IPS-18a (cell line): ENCODE measurements at regions not wholly inside any gene's neighbourhood (a gene's known extent, or its start where the extent isn't known, plus 50 kb on each side); places are given as distances from the start of the nearest gene placed in this dataset.

ENCODE experiments used
- H3K27ac ChIP-seq: one replicate; pipeline ENCODE4 v1.5.1; 2013; ENCODE audit warnings: low read length
- H3K27me3 ChIP-seq: one replicate; pipeline ENCODE4 v1.6.1; 2013; ENCODE audit warnings: mild to moderate bottlenecking, low read length; ENCODE audit not compliant: control insufficient read depth, insufficient read depth
- H3K36me3 ChIP-seq: one replicate; pipeline ENCODE4 v1.6.1; 2013; ENCODE audit warnings: low read depth, low read length; ENCODE audit not compliant: control insufficient read depth
- H3K4me1 ChIP-seq: one replicate; pipeline ENCODE4 v1.6.1; 2013; ENCODE audit warnings: low read depth, low read length; ENCODE audit not compliant: control insufficient read depth
- H3K4me3 ChIP-seq: one replicate; pipeline ENCODE4 v1.5.1; 2013; ENCODE audit warnings: low read length
- H3K9ac ChIP-seq: one replicate; pipeline ENCODE4 v1.6.1; 2013; ENCODE audit warnings: mild to moderate bottlenecking, low read length, moderate library complexity
- H3K9me3 ChIP-seq: one replicate; pipeline ENCODE4 v1.6.1; 2013; ENCODE audit warnings: low read depth, low read length; ENCODE audit not compliant: control insufficient read depth

DNA sequence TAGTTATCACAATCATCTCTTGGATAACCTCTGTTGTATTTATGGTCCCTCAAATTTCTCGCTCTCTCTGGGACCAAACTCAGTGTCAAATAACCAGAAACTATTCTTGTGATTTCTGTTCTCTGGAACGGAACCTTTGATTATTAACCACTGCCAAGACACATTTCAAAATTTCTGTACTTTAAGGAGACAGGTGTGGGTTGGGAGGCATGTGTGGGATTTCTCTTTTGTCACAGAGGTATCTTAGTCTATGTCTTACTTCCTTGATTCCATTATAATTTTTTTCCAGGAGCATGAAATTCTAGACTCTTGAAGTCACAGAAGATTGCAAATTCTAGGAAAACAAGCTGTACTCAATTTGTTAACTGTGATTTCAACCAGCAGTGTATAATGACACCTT lies 919.0 kb upstream of the B3GALT2 start:
- no peaks in the 10 kb centered on the region for H3K9me3 ChIP-seq
- no peak overlapping the region for H3K9ac ChIP-seq
- H3K36me3 ChIP-seq: no peaks in the 10 kb centered on the region
- no peak overlapping the region for H3K27ac ChIP-seq
- no peaks in the 10 kb centered on the region for H3K4me1 ChIP-seq
- H3K27me3 ChIP-seq: no peaks in the 10 kb centered on the region
- H3K4me3 ChIP-seq: no peak overlapping the region

- Histone ChIP-seq H3K9me3 (no peaks in the 10 kb centered on the region), H3K4me1 (no peaks in the 10 kb centered on the region), H3K27ac (no peak overlapping the region), H3K27me3 (no peaks in the 10 kb centered on the region), H3K9ac (no peak overlapping the region), H3K4me3 (no peak overlapping the region), H3K36me3 (no peaks in the 10 kb centered on the region)
These were observed 917.9 kb upstream of the B3GALT2 start for GRCh38 chr1:194104247-194104844.

GRCh38 chr1:194103516-194104246 lies 917.3 kb upstream of the B3GALT2 start:
- Histone ChIP-seq H3K27me3 (no peaks in the 10 kb centered on the region), H3K9me3 (no peaks in the 10 kb centered on the region), H3K4me3 (no peak overlapping the region), H3K36me3 (no peaks in the 10 kb centered on the region), H3K4me1 (no peaks in the 10 kb centered on the region), H3K9ac (no peak overlapping the region), H3K27ac (no peak overlapping the region)

DNA sequence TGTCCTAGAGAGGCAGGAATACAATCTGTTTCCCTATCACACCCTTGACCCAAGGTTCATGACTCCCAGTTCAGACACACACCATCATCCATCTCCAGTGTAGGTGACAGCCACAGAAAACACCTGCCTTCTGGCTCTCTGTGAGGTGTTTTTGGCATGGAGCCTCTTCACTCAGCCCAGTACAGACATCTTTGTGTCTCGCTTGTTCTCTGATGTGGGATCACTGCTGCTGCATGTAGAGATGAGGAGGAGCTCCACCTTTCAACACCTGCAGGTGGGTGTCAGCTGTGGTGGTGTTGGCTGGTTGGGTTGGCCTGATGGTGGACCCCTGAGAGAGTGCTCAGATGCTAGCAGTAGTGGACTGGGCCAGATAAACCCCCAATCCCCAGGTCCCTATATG lies 916.7 kb upstream of the B3GALT2 start:
- H3K27ac ChIP-seq: no peak overlapping the region
- no peaks in the 10 kb centered on the region for H3K9me3 ChIP-seq
- H3K9ac ChIP-seq: no peak overlapping the region
- H3K4me1 ChIP-seq: no peaks in the 10 kb centered on the region
- no peak overlapping the region for H3K4me3 ChIP-seq
- no peaks in the 10 kb centered on the region for H3K27me3 ChIP-seq
- no peaks in the 10 kb centered on the region for H3K36me3 ChIP-seq

- H3K9me3 ChIP-seq: no peaks in the 10 kb centered on the region
- H3K36me3 ChIP-seq: no peaks in the 10 kb centered on the region
- no peaks in the 10 kb centered on the region for H3K27me3 ChIP-seq
- no peak overlapping the region for H3K27ac ChIP-seq
- no peak overlapping the region for H3K4me3 ChIP-seq
- H3K9ac ChIP-seq: no peak overlapping the region
- H3K4me1 ChIP-seq: no peaks in the 10 kb centered on the region
These were observed 916.2 kb upstream of the B3GALT2 start for GRCh38 chr1:194102607-194103006.

- Histone ChIP-seq H3K4me3 (no peak overlapping the region), H3K27ac (no peak overlapping the region), H3K9ac (no peak overlapping the region), H3K36me3 (no peaks in the 10 kb centered on the region), H3K4me1 (no peaks in the 10 kb centered on the region), H3K9me3 (no peaks in the 10 kb centered on the region), H3K27me3 (no peaks in the 10 kb centered on the region)
These were observed 898.3 kb upstream of the B3GALT2 start for GRCh38 chr1:194084755-194085154.

- Histone ChIP-seq H3K36me3 (no peaks in the 10 kb centered on the region), H3K9ac (no peak overlapping the region), H3K27me3 (no peaks in the 10 kb centered on the region), H3K27ac (no peak overlapping the region), H3K9me3 (no peaks in the 10 kb centered on the region), H3K4me3 (no peak overlapping the region), H3K4me1 (no peaks in the 10 kb centered on the region)
These were observed 895.0 kb upstream of the B3GALT2 start for GRCh38 chr1:194081444-194081843.

DNA sequence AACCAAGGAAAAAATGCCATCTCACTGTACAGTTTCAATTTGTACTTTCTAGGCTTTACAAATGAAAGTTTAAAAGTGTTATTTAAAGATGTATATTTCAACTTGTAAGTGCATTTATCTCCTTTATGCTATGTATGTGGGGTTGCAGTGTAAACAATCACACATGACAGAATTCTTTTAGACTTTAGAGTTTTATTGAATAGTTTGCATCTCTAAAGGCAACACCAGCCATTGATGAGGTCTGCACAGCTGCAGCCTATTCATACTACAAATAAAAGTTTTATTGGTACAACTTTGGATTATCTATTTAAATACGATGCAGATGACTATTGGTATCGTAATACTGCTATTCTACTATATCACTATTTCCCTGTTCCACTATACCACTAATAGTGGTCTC lies 894.4 kb upstream of the B3GALT2 start:
- H3K27ac ChIP-seq: no peak overlapping the region
- H3K36me3 ChIP-seq: no peaks in the 10 kb centered on the region
- H3K4me1 ChIP-seq: no peaks in the 10 kb centered on the region
- no peaks in the 10 kb centered on the region for H3K9me3 ChIP-seq
- no peaks in the 10 kb centered on the region for H3K27me3 ChIP-seq
- no peak overlapping the region for H3K9ac ChIP-seq
- H3K4me3 ChIP-seq: no peak overlapping the region

DNA sequence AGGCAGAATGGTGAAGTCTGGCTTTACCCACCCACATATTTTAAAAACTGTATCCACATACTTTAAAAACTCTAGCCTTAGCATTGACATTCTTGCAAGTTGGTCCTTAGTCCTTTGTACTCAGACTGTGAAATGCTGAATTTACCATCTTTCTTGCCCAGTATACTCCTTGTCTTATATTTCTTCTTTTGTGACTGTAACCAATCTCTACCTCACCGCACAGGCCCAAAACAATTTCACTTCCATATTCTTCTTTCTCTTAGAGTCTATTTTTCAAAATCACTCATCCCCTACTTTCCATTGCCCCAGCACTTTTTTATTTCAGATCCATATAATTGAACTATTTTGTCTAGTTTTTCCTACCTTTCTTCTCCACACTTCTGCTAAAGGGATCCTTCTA lies 892.4 kb upstream of the B3GALT2 start:
- no peaks in the 10 kb centered on the region for H3K4me1 ChIP-seq
- H3K9me3 ChIP-seq: no peaks in the 10 kb centered on the region
- H3K9ac ChIP-seq: no peak overlapping the region
- H3K27ac ChIP-seq: no peak overlapping the region
- no peaks in the 10 kb centered on the region for H3K36me3 ChIP-seq
- no peak overlapping the region for H3K4me3 ChIP-seq
- no peaks in the 10 kb centered on the region for H3K27me3 ChIP-seq

DNA sequence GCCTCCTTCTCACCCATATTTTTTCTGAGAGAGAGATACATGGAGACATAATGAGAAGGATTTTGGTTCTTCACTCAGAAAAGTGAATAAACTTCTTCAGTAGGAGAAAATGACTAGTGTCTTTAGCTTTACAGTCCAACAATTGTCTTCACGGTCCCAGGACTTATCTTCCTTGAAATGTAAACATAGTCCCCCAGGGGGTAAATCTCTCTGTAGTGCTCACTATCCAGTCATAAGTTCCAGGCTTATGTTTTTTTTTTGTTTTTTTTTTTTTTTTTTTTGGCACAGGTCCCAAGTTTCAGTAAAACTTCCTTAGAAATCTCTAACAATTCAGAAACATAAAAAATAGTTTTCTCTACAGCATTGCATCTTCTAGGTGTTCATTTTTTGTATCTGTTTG lies 890.2 kb upstream of the B3GALT2 start:
- Histone ChIP-seq H3K27me3 (no peaks in the 10 kb centered on the region), H3K4me1 (no peaks in the 10 kb centered on the region), H3K4me3 (no peak overlapping the region), H3K9me3 (no peaks in the 10 kb centered on the region), H3K36me3 (no peaks in the 10 kb centered on the region), H3K27ac (no peak overlapping the region), H3K9ac (no peak overlapping the region)

DNA sequence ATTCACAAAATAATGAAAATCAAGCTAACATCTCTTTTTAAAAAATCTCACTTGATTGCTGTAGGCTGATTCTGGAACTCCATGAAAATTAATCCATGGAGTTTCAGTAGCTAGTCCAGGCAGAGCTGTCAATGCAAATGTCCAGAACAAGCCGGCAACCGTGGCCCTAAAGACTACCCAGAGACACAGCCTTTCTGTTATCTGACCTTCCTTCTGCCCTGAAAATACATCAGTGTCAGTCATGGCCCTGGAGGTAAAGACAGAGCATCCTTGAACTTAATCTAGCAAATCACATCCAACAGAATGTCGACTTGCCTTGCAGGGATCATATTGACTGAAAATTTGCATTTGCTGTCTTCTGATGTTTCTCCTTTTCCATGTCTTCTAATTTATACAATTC lies 887.4 kb upstream of the B3GALT2 start:
- Histone ChIP-seq H3K9me3 (no peaks in the 10 kb centered on the region), H3K36me3 (no peaks in the 10 kb centered on the region), H3K9ac (no peak overlapping the region), H3K27me3 (no peaks in the 10 kb centered on the region), H3K4me1 (no peaks in the 10 kb centered on the region), H3K4me3 (no peak overlapping the region), H3K27ac (no peak overlapping the region)

GRCh38 chr1:194071205-194071604 lies 884.8 kb upstream of the B3GALT2 start:
- no peaks in the 10 kb centered on the region for H3K4me1 ChIP-seq
- no peak overlapping the region for H3K9ac ChIP-seq
- H3K36me3 ChIP-seq: no peaks in the 10 kb centered on the region
- no peaks in the 10 kb centered on the region for H3K27me3 ChIP-seq
- H3K4me3 ChIP-seq: no peak overlapping the region
- no peak overlapping the region for H3K27ac ChIP-seq
- no peaks in the 10 kb centered on the region for H3K9me3 ChIP-seq
